ENCODE measurements at regions not wholly inside any gene's neighbourhood (a gene's known extent, or its start where the extent isn't known, plus 50 kb on each side); places are given as distances from the start of the nearest gene placed in this dataset.
"Not testable (repeated sequence)": the region's sequence is repeated elsewhere in the genome, so short reads cannot be mapped to it uniquely, and the experiment has no call there.

DNA sequence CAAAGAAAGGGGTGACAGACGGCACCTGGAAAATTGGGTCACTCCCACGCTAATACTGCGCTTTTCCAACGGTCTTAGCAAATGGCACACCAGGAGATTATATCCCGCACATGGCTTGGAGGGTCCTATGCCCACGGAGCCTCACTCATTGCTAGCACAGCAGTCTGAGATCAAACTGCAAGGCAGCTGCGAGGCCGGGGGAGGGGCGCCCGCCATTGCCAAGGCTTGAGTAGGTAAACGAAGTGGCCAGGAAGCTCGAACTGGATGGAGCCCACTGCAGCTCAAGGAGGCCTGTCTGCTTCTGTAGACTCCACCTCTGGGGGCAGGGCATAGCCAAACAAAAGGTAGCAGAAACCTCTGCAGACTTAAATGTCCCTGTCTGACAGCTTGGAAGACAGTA is 676.8 kb downstream of the BCKDHB start:
- H3K9ac ChIP-seq (replicated peaks in 1 of 4; ENCODE audit: extremely low read depth in 1 of 4, low read depth in 3 of 4, low read length in 3 of 4); H2BK12ac ChIP-seq (ENCODE audit: low read depth, low read length); H2BK20ac ChIP-seq (ENCODE audit: low read length); H3K27me3 ChIP-seq (replicated peaks in 1 of 4; ENCODE audit: control insufficient read depth in 3 of 4, extremely low read depth in 1 of 4, insufficient read depth in 3 of 4, low read length in 3 of 4); H2BK5ac ChIP-seq (ENCODE audit: low read depth, low read length); H3K79me1 ChIP-seq (ENCODE audit: low read depth, low read length); H3K23me2 ChIP-seq (ENCODE audit: low read depth, low read length); H3K36me3 ChIP-seq (ENCODE audit: control insufficient read depth in 2 of 4, insufficient read depth in 4 of 4, low read length in 3 of 4); H3K4me2 ChIP-seq (ENCODE audit: insufficient read depth in 1 of 2, low read depth in 2 of 2, low read length in 2 of 2); H3K23ac ChIP-seq (ENCODE audit: insufficient read length); H3K14ac ChIP-seq (ENCODE audit: insufficient read length); H4K8ac ChIP-seq (ENCODE audit: extremely low read depth, insufficient read depth, low read length); H4K20me1 ChIP-seq (replicated peaks in 1 of 2; ENCODE audit: control insufficient read depth in 1 of 2, insufficient read depth in 2 of 2, low read length in 2 of 2); H4K5ac ChIP-seq (ENCODE audit: insufficient read length, low read depth, low read length); H3K4me3 ChIP-seq (ENCODE audit: extremely low read depth in 1 of 4, insufficient read depth in 2 of 4, low read depth in 3 of 4, low read length in 4 of 4); H3K27ac ChIP-seq (ENCODE audit: low read depth, low read length); CTCF ChIA-PET (ENCODE audit: partially characterized antibody); H3K4ac ChIP-seq (replicated peaks; ENCODE audit: insufficient read length, low read depth, low read length); H3K4me1 ChIP-seq (replicated peaks in 1 of 4; ENCODE audit: control insufficient read depth in 3 of 4, insufficient read depth in 4 of 4, low read length in 3 of 4); H3K56ac ChIP-seq (replicated peaks; ENCODE audit: insufficient read length, low read depth, low read length); H4K91ac ChIP-seq (replicated peaks; ENCODE audit: insufficient read length, low read length); DNase-seq (ENCODE audit: low read depth in 1 of 2, low spot score in 2 of 2); H3K79me2 ChIP-seq (ENCODE audit: control insufficient read depth in 1 of 2, insufficient read depth in 2 of 2, low read length in 2 of 2); POLR2A ChIA-PET (ENCODE audit: partially characterized antibody); H2BK120ac ChIP-seq (replicated peaks; ENCODE audit: low read depth, low read length); FAIRE-seq; H3K18ac ChIP-seq (ENCODE audit: extremely low read depth, low read length); H2BK15ac ChIP-seq (ENCODE audit: low read length); H2AK5ac ChIP-seq (ENCODE audit: low read depth, low read length); H2AFZ ChIP-seq (ENCODE audit: low read length): not testable (repeated sequence)
- 92% methylated on average over 12 of the region's 12 CpGs; no CpG with 5 or more reads in 1 of the 2 experiments for WGBS, 2 experiments (ENCODE audit: extremely low coverage in 1 of 2, insufficient coverage in 1 of 2, insufficient read length in 1 of 2, insufficient replicate concordance in 2 of 2, low coverage in 1 of 2, low lambda C conversion rate in 2 of 2, missing lambda C conversion rate in 1 of 2)
- peaks cover 6 to 10% of the 10 kb centered on the region in 2 experiments for H3K9me3 ChIP-seq (ENCODE audit: insufficient read depth in 2 of 2, low read depth in 1 of 2, low read length in 1 of 2)

All from H1 (cell line).